Cardiac muscle cell (in vitro differentiated cells and primary cell): ENCODE measurements at regions not wholly inside any gene's neighbourhood (a gene's known extent, or its start where the extent isn't known, plus 50 kb on each side); places are given as distances from the start of the nearest gene placed in this dataset.
"Not testable (repeated sequence)": the region's sequence is repeated elsewhere in the genome, so short reads cannot be mapped to it uniquely, and the experiment has no call there.

ENCODE experiments used
- DNase-seq, 2 donors: peaks; one replicate each; pipeline versions ENCODE4 v3.0.0 to v3.0.0-alpha.2; 2010 to 2017; ENCODE audit warnings: low read depth in 1 of 2, low spot score in 1 of 2
- H3K27ac ChIP-seq: fragments of 200-600 bp; sonication (generic); 2 replicates; pipeline ENCODE4 v1.5.1; 2016
- H3K27me3 ChIP-seq: fragments of 200-600 bp; sonication (generic); 2 replicates; pipeline ENCODE4 v1.6.0; 2016; ENCODE audit warnings: control low read depth
- H3K36me3 ChIP-seq: fragments of 200-600 bp; sonication (generic); 2 replicates; pipeline ENCODE4 v1.5.1; 2016; ENCODE audit warnings: control low read depth
- H3K4me1 ChIP-seq: fragments of 200-600 bp; sonication (generic); 2 replicates; pipeline ENCODE4 v1.8.1; 2017; ENCODE audit warnings: low read depth, mild to moderate bottlenecking, mixed run types
- H3K4me3 ChIP-seq: fragments of 200-600 bp; sonication (generic); 2 replicates; pipeline ENCODE4 v1.5.1; 2016; ENCODE audit warnings: mild to moderate bottlenecking
- H3K9me3 ChIP-seq: fragments of 200-600 bp; sonication (generic); 2 replicates; pipeline ENCODE4 v1.5.1; 2017; ENCODE audit warnings: low read depth, mild to moderate bottlenecking, control low read depth
- CTCF ChIP-seq: IDR thresholded peaks from 2 replicates; pipeline ENCODE4 v1.5.1; 2012; ENCODE audit warnings: low read depth, mild to moderate bottlenecking, low read length

GRCh38 chr11:87596176-87596575, 558.4 kb downstream of the TMEM135 start:
- Histone ChIP-seq H3K27ac (no peak overlapping the region), H3K36me3 (no peaks in the 10 kb centered on the region), H3K4me1 (no peaks in the 10 kb centered on the region), H3K27me3 (no peaks in the 10 kb centered on the region), H3K9me3 (no peaks in the 10 kb centered on the region), H3K4me3 (no peak overlapping the region)
- TF ChIP-seq CTCF: no peak
- DNase-seq: no peak

GRCh38 chr11:87589082-87589481, 551.3 kb downstream of the TMEM135 start:
- no peaks in the 10 kb centered on the region for H3K36me3 ChIP-seq
- no peak for TF ChIP-seq CTCF
- no peaks in the 10 kb centered on the region for H3K4me1 ChIP-seq
- no peak overlapping the region for H3K4me3 ChIP-seq
- H3K9me3 ChIP-seq: no peaks in the 10 kb centered on the region
- no peaks in the 10 kb centered on the region for H3K27me3 ChIP-seq
- no peak overlapping the region for H3K27ac ChIP-seq
- no peak for DNase-seq

- H3K4me1 ChIP-seq, H3K27me3 ChIP-seq, H3K27ac ChIP-seq, H3K36me3 ChIP-seq, H3K9me3 ChIP-seq, H3K4me3 ChIP-seq, DNase-seq: not testable (repeated sequence)
These were observed 547.9 kb downstream of the TMEM135 start for GRCh38 chr11:87585613-87586012.

- no peak for DNase-seq
- TF ChIP-seq CTCF: no peak
These were observed 546.2 kb downstream of the TMEM135 start for GRCh38 chr11:87583931-87584330.

GRCh38 chr11:87575088-87575487, 537.4 kb downstream of the TMEM135 start:
- no peak overlapping the region for H3K4me3 ChIP-seq
- no peaks in the 10 kb centered on the region for H3K36me3 ChIP-seq
- no peak for TF ChIP-seq CTCF
- H3K9me3 ChIP-seq: no peaks in the 10 kb centered on the region
- no peak for DNase-seq
- H3K27ac ChIP-seq: no peak overlapping the region
- no peaks in the 10 kb centered on the region for H3K27me3 ChIP-seq
- H3K4me1 ChIP-seq: no peaks in the 10 kb centered on the region

More at GRCh38 chr11:87583931-87584330, 546.2 kb downstream of the TMEM135 start:
- Histone ChIP-seq H3K27ac (no peak overlapping the region), H3K36me3 (no peaks in the 10 kb centered on the region), H3K27me3 (no peaks in the 10 kb centered on the region), H3K4me1 (no peaks in the 10 kb centered on the region), H3K4me3 (no peak overlapping the region), H3K9me3 (no peaks in the 10 kb centered on the region)

DNA sequence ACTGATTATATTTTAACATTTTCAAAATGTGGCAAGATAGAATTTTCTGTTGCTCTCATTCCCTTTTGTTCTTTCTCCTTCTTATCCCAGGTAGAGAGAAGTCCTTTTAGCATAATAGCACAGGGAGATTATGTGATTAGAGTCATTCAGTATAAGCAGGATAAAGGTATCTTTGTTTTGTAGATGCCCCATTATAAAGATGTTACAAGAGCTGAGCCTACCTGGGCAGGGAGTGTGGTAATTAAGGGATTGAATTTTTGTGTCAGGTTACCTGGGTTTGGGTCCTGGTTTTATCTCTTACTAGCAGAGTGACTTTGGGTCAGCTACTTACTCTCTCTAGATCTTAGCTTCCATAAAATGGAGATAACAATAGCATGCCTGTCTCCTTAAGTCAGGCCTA, 536.5 kb downstream of the TMEM135 start:
- H3K27me3 ChIP-seq: no peaks in the 10 kb centered on the region
- no peak for TF ChIP-seq CTCF

More for the DNA sequence above, 536.5 kb downstream of the TMEM135 start:
- Histone ChIP-seq H3K36me3 (no peaks in the 10 kb centered on the region), H3K9me3 (no peaks in the 10 kb centered on the region), H3K4me1 (no peaks in the 10 kb centered on the region), H3K4me3 (no peak overlapping the region), H3K27ac (no peak overlapping the region)
- DNase-seq: no peak
